Transverse colon (tissue), 4 donors: ENCODE measurements at regions not wholly inside any gene's neighbourhood (a gene's known extent, or its start where the extent isn't known, plus 50 kb on each side); places are given as distances from the start of the nearest gene placed in this dataset.

Source experiments
- DNase-seq: peaks from one replicate; pipeline ENCODE4 v3.0.0-alpha.2; 2019
- H3K27ac ChIP-seq, 4 donors: fragments of 200-600 bp; sonication (generic); 2 replicates each; pipeline ENCODE4 v1.5.1; 2016 to 2018; ENCODE audit warnings: inconsistent platforms in 4 of 4
- H3K27me3 ChIP-seq: fragments of 200-600 bp; sonication (generic); 2 replicates; pipeline ENCODE4 v1.5.1; 2017; ENCODE audit warnings: inconsistent platforms
- H3K36me3 ChIP-seq, 4 donors: fragments of 200-600 bp; sonication (generic); 2 replicates each; pipeline ENCODE4 v1.5.1; 2017 to 2019; ENCODE audit warnings: inconsistent platforms in 4 of 4
- H3K4me1 ChIP-seq, 4 donors: fragments of 200-600 bp; sonication (generic); 2 replicates each; pipeline ENCODE4 v1.5.1; 2017 to 2020; ENCODE audit warnings: inconsistent platforms in 4 of 4
- H3K4me3 ChIP-seq, 4 donors: fragments of 200-600 bp; sonication (generic); 1 replicate in 1 of 4; 2 replicates in 3 of 4; pipeline versions ENCODE4 v1.5.1 to v1.6.1; 2017 to 2019; ENCODE audit warnings: inconsistent platforms in 4 of 4
- H3K9me3 ChIP-seq, 2 donors: fragments of 200-600 bp; sonication (generic); 2 replicates each; pipeline ENCODE4 v1.5.1; 2017 to 2019; ENCODE audit warnings: inconsistent platforms in 2 of 2
- CTCF ChIP-seq, 5 experiments: fragments of 200-600 bp in 3 of 5; fragments of 450-650 bp in 2 of 5; sonication (generic) in 3 of 5; IDR thresholded peaks; 1 replicate in 2 of 5; 2 replicates in 3 of 5; pipeline ENCODE4 v1.5.1; 2016 to 2017; ENCODE audit warnings: antibody characterized with exemption in 5 of 5, inconsistent platforms in 3 of 5, mild to moderate bottlenecking in 2 of 5, moderate library complexity in 1 of 5
- EP300 ChIP-seq: sonication (generic); formaldehyde crosslinking; IDR thresholded peaks from one replicate; pipeline ENCODE4 v1.6.1; 2017; ENCODE audit warnings: antibody characterized with exemption, low read depth
- POLR2A ChIP-seq: fragments of 450-650 bp; IDR thresholded peaks from one replicate; pipeline ENCODE4 v1.6.1; 2016; ENCODE audit warnings: antibody characterized with exemption, mild to moderate bottlenecking, moderate library complexity
- POLR2AphosphoS5 ChIP-seq, 3 donors: sonication (generic); formaldehyde crosslinking; IDR thresholded peaks; one replicate each; pipeline ENCODE4 v1.6.1; 2016; ENCODE audit warnings: antibody characterized with exemption in 3 of 3
- WGBS, 2 donors: methylation state at CpG; one replicate each; pipeline ENCODE4 v1.1.5; 2018; ENCODE audit warnings: low coverage in 1 of 2; 5-methylcytosine and 5-hydroxymethylcytosine counted together
- in situ Hi-C, 4 donors: fragments of 200-750 bp; cut with MboI; loops; one replicate each; pipeline versions ENCODE4 v1.15.0 to v1.15.1; 2017; ENCODE audit warnings: low sequenced_read_pairs in 3 of 4, low pct_ligation_motif_present in 1 of 4, low pct_unique_long_range_greater_than_20kb in 1 of 4
- intact Hi-C: fragments of 100-400 bp; cut with DNase I; formaldehyde crosslinking; loops from one replicate; pipeline ENCODE4 v1.15.1; 2023; ENCODE audit warnings: low total_unique reads

DNA sequence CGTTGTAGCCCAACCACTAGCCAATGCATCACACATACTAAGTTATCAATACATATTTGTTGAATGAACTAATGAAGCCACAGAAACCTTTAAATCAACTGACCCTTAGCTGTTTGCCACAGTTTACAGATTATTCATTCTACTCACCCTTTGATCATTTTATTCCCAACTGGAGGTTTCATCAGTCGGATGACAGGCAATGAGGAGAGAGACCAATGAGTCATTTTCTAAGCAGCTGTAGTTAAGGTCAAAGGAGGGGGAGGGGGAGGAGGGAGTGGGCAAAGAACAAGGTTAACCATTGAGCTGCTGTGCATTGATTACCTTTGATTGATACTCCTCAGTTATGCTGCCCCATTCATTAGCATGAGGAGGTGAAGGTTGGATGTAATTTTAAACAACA, 469.5 kb downstream of the VRK1 start:
- no peaks in the 10 kb centered on the region for H3K27me3 ChIP-seq
- no peak for DNase-seq
- TF ChIP-seq CTCF (IDR thresholded peaks at IDR 0.05) = no peak
- no peak for TF ChIP-seq POLR2A
- no peak for TF ChIP-seq POLR2AphosphoS5 (IDR thresholded peaks at IDR 0.05)
- no peak for TF ChIP-seq EP300
- intact Hi-C loops = no loop called here
- H3K4me1 ChIP-seq = no peaks in the 10 kb centered on the region
- WGBS, 2 donors = 41 to 44% methylated on average over 2 of the region's 2 CpGs
- H3K27ac ChIP-seq = no peak overlapping the region
- in situ Hi-C loops = no loop called here
- no peaks in the 10 kb centered on the region for H3K36me3 ChIP-seq
- no peak overlapping the region for H3K4me3 ChIP-seq
- no peaks in the 10 kb centered on the region for H3K9me3 ChIP-seq

GRCh38 chr14:97267509-97267908, 470.3 kb downstream of the VRK1 start:
- Histone ChIP-seq H3K27ac (no peak overlapping the region), H3K27me3 (no peaks in the 10 kb centered on the region), H3K9me3 (no peaks in the 10 kb centered on the region), H3K4me3 (no peak overlapping the region), H3K36me3 (no peaks in the 10 kb centered on the region), H3K4me1 (no peaks in the 10 kb centered on the region)
- intact Hi-C loops = no loop called here
- TF ChIP-seq EP300 (no peak), POLR2AphosphoS5 (IDR thresholded peaks at IDR 0.05) (no peak), POLR2A (no peak), CTCF (IDR thresholded peaks at IDR 0.05) (no peak)
- in situ Hi-C loops = no loop called here
- DNase-seq = no peak

GRCh38 chr14:97268097-97268496, 470.9 kb downstream of the VRK1 start:
- Histone ChIP-seq H3K27me3 (no peaks in the 10 kb centered on the region), H3K27ac (no peak overlapping the region), H3K4me3 (no peak overlapping the region), H3K4me1 (no peaks in the 10 kb centered on the region), H3K36me3 (no peaks in the 10 kb centered on the region), H3K9me3 (no peaks in the 10 kb centered on the region)
- TF ChIP-seq POLR2A (no peak), EP300 (no peak), POLR2AphosphoS5 (IDR thresholded peaks at IDR 0.05) (no peak), CTCF (IDR thresholded peaks at IDR 0.05) (no peak)
- in situ Hi-C loops (no loop called here), intact Hi-C loops (no loop called here)
- DNase-seq = no peak
- WGBS, 2 donors = 51 to 65% methylated on average over 2 of the region's 2 CpGs

DNA sequence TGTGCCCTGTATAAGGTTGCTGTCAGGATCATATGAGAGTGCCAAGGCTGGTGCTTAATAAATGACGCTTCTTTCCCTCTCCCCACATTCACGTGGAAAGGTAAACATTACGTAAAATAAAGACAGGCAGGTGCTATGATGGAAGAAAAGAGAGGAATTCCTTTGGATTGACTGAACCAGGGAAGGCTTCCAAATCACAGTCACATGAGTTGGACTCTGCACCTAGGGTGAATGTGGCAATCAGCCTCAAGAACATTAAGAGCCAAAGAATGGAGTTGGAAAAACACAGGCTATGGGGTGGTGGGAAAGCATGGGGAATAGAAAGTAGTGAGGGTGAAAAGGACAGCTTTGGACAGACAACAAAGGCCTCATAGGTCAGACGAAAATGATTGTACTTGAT, 473.1 kb downstream of the VRK1 start:
- DNase-seq = no peak
- intact Hi-C loops = no loop called here
- Histone ChIP-seq H3K4me1 (no peaks in the 10 kb centered on the region), H3K36me3 (no peaks in the 10 kb centered on the region), H3K27ac (no peak overlapping the region), H3K9me3 (no peaks in the 10 kb centered on the region), H3K27me3 (no peaks in the 10 kb centered on the region), H3K4me3 (no peak overlapping the region)
- TF ChIP-seq EP300 = no peak
- TF ChIP-seq CTCF (IDR thresholded peaks at IDR 0.05) = no peak
- no peak for TF ChIP-seq POLR2A
- TF ChIP-seq POLR2AphosphoS5 (IDR thresholded peaks at IDR 0.05) = no peak
- 48 to 57% methylated on average over 4 of the region's 4 CpGs for WGBS, 2 donors
- in situ Hi-C loops = no loop called here
